ENCODE measurements at regions not wholly inside any gene's neighbourhood (a gene's known extent, or its start where the extent isn't known, plus 50 kb on each side); places are given as distances from the start of the nearest gene placed in this dataset.

- Histone ChIP-seq H3K27ac (no peak overlapping the region), H3K27me3 (ENCODE audit: insufficient read depth, low read depth) (no peaks in the 10 kb centered on the region), H4K20me1 (ENCODE audit: insufficient read depth) (no peaks in the 10 kb centered on the region), H2AFZ (no peak overlapping the region), H3F3A (ENCODE audit: insufficient read depth, low read depth) (no peaks in the 10 kb centered on the region), H3K36me3 (ENCODE audit: low read depth) (no peaks in the 10 kb centered on the region), H3K9me3 (ENCODE audit: insufficient read depth, low read depth) (no peaks in the 10 kb centered on the region), H3K4me1 (replicated peaks; ENCODE audit: insufficient read depth) (no peaks in the 10 kb centered on the region), H3K4me3 (no peak overlapping the region), H3K4me2 (no peak overlapping the region), H3K79me2 (ENCODE audit: low read depth) (no peaks in the 10 kb centered on the region), H3K9me2 (ENCODE audit: insufficient read depth) (no peaks in the 10 kb centered on the region)
- ChIA-PET CTCF (no interaction called here), POLR2A (ENCODE audit: unreplicated experiment) (no interaction called here)
- no TSS peak for BruUV-seq (replicated peaks)
- TF ChIP-seq, protein P1, sequence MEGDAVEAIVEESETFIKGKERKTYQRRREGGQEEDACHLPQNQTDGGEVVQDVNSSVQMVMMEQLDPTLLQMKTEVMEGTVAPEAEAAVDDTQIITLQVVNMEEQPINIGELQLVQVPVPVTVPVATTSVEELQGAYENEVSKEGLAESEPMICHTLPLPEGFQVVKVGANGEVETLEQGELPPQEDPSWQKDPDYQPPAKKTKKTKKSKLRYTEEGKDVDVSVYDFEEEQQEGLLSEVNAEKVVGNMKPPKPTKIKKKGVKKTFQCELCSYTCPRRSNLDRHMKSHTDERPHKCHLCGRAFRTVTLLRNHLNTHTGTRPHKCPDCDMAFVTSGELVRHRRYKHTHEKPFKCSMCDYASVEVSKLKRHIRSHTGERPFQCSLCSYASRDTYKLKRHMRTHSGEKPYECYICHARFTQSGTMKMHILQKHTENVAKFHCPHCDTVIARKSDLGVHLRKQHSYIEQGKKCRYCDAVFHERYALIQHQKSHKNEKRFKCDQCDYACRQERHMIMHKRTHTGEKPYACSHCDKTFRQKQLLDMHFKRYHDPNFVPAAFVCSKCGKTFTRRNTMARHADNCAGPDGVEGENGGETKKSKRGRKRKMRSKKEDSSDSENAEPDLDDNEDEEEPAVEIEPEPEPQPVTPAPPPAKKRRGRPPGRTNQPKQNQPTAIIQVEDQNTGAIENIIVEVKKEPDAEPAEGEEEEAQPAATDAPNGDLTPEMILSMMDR (conservative IDR thresholded peaks at IDR 0.05) = no peak
- TF ChIP-seq EZH2 (IDR thresholded peaks at IDR 0.05; ENCODE audit: low read depth) = no peak
- intact Hi-C loops (cut with micrococcal nuclease; ENCODE audit: unreplicated experiment) = no loop called here
- DNase-seq = no peak
Measured at GRCh38 chr5:67549947-67550346, 353.3 kb upstream of the CD180 start.

GRCh38 chr5:67549296-67549618, 352.7 kb upstream of the CD180 start:
- no peak overlapping the region for H3K4me3 ChIP-seq
- POLR2A ChIA-PET (ENCODE audit: unreplicated experiment) = no interaction called here
- H3K4me2 ChIP-seq = no peak overlapping the region
- H2AFZ ChIP-seq = no peak overlapping the region
- no peak for DNase-seq
- no peaks in the 10 kb centered on the region for H3F3A ChIP-seq (ENCODE audit: insufficient read depth, low read depth)
- CTCF ChIA-PET = no interaction called here
- TF ChIP-seq EZH2 (IDR thresholded peaks at IDR 0.05; ENCODE audit: low read depth) = no peak
- TF ChIP-seq, protein P1 (conservative IDR thresholded peaks at IDR 0.05) = no peak
- H3K4me1 ChIP-seq (replicated peaks; ENCODE audit: insufficient read depth) = no peaks in the 10 kb centered on the region
- no peaks in the 10 kb centered on the region for H4K20me1 ChIP-seq (ENCODE audit: insufficient read depth)
- BruUV-seq (replicated peaks) = no TSS peak
- H3K36me3 ChIP-seq (ENCODE audit: low read depth) = no peaks in the 10 kb centered on the region
- no peaks in the 10 kb centered on the region for H3K79me2 ChIP-seq (ENCODE audit: low read depth)
- intact Hi-C loops (cut with micrococcal nuclease; ENCODE audit: unreplicated experiment) = no loop called here
- H3K27ac ChIP-seq = no peak overlapping the region
- H3K9me2 ChIP-seq (ENCODE audit: insufficient read depth) = no peaks in the 10 kb centered on the region
- H3K27me3 ChIP-seq (ENCODE audit: insufficient read depth, low read depth) = no peaks in the 10 kb centered on the region
- H3K9me3 ChIP-seq (ENCODE audit: insufficient read depth, low read depth) = no peaks in the 10 kb centered on the region

DNA sequence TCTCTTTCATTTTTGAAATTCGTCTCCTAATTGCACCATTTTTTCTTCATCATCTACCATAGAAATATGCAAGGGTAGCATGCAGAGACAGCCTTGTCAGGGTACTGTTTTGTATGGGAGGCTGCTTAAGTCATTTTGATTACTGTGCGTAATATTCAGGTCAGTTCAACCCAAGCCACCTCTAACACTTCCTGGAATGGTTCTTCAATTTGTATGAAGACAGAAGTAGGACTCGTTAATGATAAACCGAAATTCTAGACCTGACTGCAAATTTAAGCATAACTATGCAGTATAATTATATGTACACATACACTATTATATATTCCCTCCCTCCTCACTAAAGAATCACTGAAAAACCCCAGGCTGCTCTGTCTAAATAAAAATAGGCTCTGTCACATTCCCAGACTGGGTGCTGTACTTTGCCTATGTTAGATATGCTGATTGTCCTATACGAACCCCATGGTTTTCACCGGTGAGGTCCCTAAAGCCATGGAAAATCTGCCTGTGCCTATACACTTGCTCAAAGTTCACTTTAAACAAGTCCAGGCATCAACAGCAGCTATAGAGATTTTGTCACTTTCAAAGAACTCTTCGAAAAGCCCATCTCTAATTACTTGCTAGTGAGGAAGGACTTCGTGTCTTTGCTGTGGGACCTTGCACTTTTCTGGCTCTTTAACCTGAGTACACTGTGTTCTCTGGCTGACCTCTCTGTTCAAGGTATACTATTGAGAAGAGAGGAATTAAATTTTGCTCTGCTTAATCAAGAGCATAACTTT, 352.1 kb upstream of the CD180 start:
- Histone ChIP-seq H3K4me2 (peak overlapping the region; percentile 12; the same call in 1 of the 2 replicates), H3F3A (ENCODE audit: insufficient read depth, low read depth) (no peaks in the 10 kb centered on the region), H3K4me1 (replicated peaks; ENCODE audit: insufficient read depth) (no peaks in the 10 kb centered on the region), H3K9me2 (ENCODE audit: insufficient read depth) (no peaks in the 10 kb centered on the region), H3K27ac (no peak overlapping the region), H3K27me3 (ENCODE audit: insufficient read depth, low read depth) (no peaks in the 10 kb centered on the region), H3K4me3 (no peak overlapping the region), H3K9me3 (ENCODE audit: insufficient read depth, low read depth) (no peaks in the 10 kb centered on the region), H4K20me1 (ENCODE audit: insufficient read depth) (no peaks in the 10 kb centered on the region), H2AFZ (no peak overlapping the region), H3K79me2 (ENCODE audit: low read depth) (no peaks in the 10 kb centered on the region), H3K36me3 (ENCODE audit: low read depth) (no peaks in the 10 kb centered on the region)
- CTCF ChIA-PET = no interaction called here
- POLR2A ChIA-PET (ENCODE audit: unreplicated experiment) = no interaction called here
- TF ChIP-seq EZH2 (IDR thresholded peaks at IDR 0.05; ENCODE audit: low read depth) = no peak
- TF ChIP-seq, protein P1 (conservative IDR thresholded peaks at IDR 0.05) = no peak
- no TSS peak for BruUV-seq (replicated peaks)
- intact Hi-C loops (cut with micrococcal nuclease; ENCODE audit: unreplicated experiment) = no loop called here
- no peak for DNase-seq
